ENCODE measurements at regions not wholly inside any gene's neighbourhood (a gene's known extent, or its start where the extent isn't known, plus 50 kb on each side); places are given as distances from the start of the nearest gene placed in this dataset.
A peak's percentile ranks its signal among the peaks of the same experiment; 100 is the strongest.
"Not testable (repeated sequence)": the region's sequence is repeated elsewhere in the genome, so short reads cannot be mapped to it uniquely, and the experiment has no call there.

DNA sequence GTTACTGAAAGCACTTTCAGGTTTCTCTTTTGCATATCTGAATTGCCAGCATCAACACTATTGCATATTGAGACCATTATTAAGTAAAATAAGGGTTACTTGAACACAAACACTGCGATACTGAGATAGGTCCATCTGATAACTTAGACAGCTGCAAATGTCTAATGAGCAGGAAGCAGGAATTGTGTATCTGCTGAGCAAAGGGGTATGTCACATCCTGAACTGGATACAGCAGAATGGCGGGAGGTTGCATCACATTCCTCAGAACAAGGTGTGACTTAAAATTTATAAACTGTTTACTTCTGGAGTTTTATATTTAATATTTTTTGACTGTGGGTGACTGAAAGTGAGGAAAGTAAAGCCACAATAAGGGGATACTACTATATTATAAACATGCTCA is 142.4 kb downstream of the POTEH start:
- H3K4me3 ChIP-seq; H3K4me1 ChIP-seq; H3K9me3 ChIP-seq; H3K36me3 ChIP-seq; ATAC-seq; DNase-seq; H3K27ac ChIP-seq; H3K27me3 ChIP-seq; intact Hi-C loops (cut with DNase I): not testable (repeated sequence)
- 76 to 87% methylated on average over 2 of the region's 2 CpGs for WGBS, 2 donors

GRCh38 chr22:15835729-15836128 is 145.9 kb downstream of the POTEH start:
- intact Hi-C loops (cut with DNase I); DNase-seq; H3K27me3 ChIP-seq; H3K27ac ChIP-seq; H3K36me3 ChIP-seq; H3K4me3 ChIP-seq; H3K9me3 ChIP-seq; H3K4me1 ChIP-seq; ATAC-seq: not testable (repeated sequence)
- WGBS, 2 donors: 50 to 53% methylated on average over 7 of the region's 9 CpGs

- DNase-seq; H3K9me3 ChIP-seq; H3K27ac ChIP-seq; H3K4me1 ChIP-seq; H3K27me3 ChIP-seq; H3K4me3 ChIP-seq; H3K36me3 ChIP-seq; intact Hi-C loops (cut with DNase I): not testable (repeated sequence)
- peak in 4 of 8 donors; percentile 11 to 39 (median 22) for ATAC-seq
- 92 to 100% methylated on average over 1 of the region's 1 CpG for WGBS, 2 donors
Observed at GRCh38 chr22:15849772-15850171, 159.9 kb downstream of the POTEH start.

DNA sequence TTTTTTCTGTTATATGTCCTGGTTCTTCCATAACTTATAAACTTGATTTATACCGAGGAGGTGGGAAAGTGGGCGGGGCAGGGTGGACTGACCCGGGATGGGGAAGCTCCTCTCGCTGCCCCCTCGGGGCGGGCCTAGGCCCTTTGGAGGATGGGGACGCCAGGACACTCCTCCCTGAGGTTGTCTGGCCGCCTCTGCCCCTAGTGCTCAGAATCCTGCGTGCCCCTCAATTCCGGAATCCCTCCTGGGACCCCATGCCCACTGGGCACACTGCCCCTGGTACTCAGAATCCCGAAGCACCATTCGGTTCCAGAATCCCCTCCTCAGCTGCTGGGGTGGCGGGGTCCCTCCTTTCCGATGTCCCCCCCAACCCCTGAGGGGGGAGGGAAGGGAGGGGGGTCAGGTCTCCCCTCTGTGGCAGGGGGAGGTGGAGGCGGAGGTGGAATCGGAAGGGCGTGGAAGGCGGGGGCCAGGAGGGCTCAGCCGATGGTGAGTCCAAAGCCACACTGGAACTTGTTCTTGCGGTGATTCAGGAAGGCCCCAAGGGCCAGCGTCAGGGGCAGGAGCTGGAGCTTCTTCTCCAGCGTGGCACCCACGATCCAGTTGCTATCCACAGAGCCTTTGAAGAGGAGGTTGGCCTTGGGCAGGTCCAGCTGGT is 164.0 kb downstream of the POTEH start:
- peak in 3 of 8 donors; percentile 24 to 50 (median 36) for ATAC-seq
- 79% methylated on average over 8 to 10 of the region's 23 CpGs for WGBS, 2 donors
- not testable (repeated sequence) for DNase-seq

DNA sequence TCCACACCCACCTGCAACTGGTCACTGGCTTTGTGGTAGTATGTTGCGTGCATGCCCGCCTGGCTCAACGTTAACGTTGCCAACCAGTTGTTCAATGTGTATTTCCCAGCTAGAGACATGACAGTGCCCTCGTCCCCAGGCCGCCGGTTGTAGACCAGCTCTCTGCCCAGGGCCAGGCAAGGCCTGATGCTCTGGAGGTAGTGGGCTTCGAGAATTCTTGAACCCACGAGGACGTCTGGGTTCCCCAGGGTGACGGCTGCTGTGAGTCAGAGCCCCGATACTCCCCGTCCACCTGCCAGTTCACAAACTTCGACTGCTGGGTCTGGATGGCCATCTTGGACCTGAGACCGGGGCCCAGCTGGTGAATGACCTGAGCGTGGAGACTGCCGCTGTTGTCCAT is 164.6 kb downstream of the POTEH start:
- intact Hi-C loops (cut with DNase I); H3K4me1 ChIP-seq; H3K4me3 ChIP-seq; H3K36me3 ChIP-seq; H3K27me3 ChIP-seq; H3K9me3 ChIP-seq; H3K27ac ChIP-seq: not testable (repeated sequence)
- 86 to 89% methylated on average over 14 of the region's 17 CpGs for WGBS, 2 donors
- DNase-seq (peak; percentile 2 to 10), ATAC-seq (peak in 2 of 8 donors; percentile 31 to 44)

More for the DNA sequence above, 164.0 kb downstream of the POTEH start:
- H3K4me3 ChIP-seq; H3K9me3 ChIP-seq; H3K4me1 ChIP-seq; H3K36me3 ChIP-seq; intact Hi-C loops (cut with DNase I); H3K27ac ChIP-seq; H3K27me3 ChIP-seq: not testable (repeated sequence)

DNA sequence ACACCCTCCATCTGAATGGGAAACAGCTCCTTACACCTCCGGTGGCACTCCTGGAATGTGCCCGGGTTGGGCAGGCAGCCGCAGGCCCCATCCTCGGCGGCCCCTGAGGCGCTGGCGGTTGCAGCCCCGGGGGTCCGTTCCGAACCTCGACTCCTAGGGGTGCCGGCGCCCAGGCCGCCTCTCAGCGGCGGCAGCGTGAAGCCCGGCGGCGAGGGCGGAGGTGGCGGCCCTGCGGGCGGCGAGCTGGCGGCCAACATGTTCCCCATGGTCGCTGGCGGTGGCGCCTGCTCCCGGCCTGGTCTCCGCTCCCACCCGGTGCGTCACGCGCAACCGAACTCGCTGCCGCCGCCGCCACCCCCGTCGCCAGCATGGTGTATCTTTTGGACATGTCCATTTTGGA is 165.2 kb downstream of the POTEH start:
- H3K4me3 ChIP-seq; H3K27ac ChIP-seq; H3K4me1 ChIP-seq; H3K9me3 ChIP-seq; intact Hi-C loops (cut with DNase I); DNase-seq; ATAC-seq; H3K27me3 ChIP-seq; H3K36me3 ChIP-seq: not testable (repeated sequence)
- 66 to 73% methylated on average over 21 to 22 of the region's 42 CpGs for WGBS, 2 donors

- H3K27ac ChIP-seq; ATAC-seq; intact Hi-C loops (cut with DNase I); H3K4me3 ChIP-seq; H3K27me3 ChIP-seq; H3K4me1 ChIP-seq; DNase-seq; H3K36me3 ChIP-seq; H3K9me3 ChIP-seq: not testable (repeated sequence)
- 69 to 78% methylated on average over 4 to 6 of the region's 11 CpGs for WGBS, 2 donors
Observed at GRCh38 chr22:15880926-15881325, 191.1 kb downstream of the POTEH start.

- H3K27ac ChIP-seq; H3K4me3 ChIP-seq; H3K36me3 ChIP-seq; H3K9me3 ChIP-seq; H3K27me3 ChIP-seq; H3K4me1 ChIP-seq; DNase-seq; ATAC-seq; intact Hi-C loops (cut with DNase I): not testable (repeated sequence)
- WGBS, 2 donors: 60 to 92% methylated on average over 1 of the region's 2 CpGs
Observed at GRCh38 chr22:15904326-15904725, 214.5 kb downstream of the POTEH start.

GRCh38 chr22:15911704-15912103 is 221.9 kb downstream of the POTEH start:
- H3K4me3 ChIP-seq; ATAC-seq; H3K4me1 ChIP-seq; H3K36me3 ChIP-seq; H3K27ac ChIP-seq; DNase-seq; H3K27me3 ChIP-seq; intact Hi-C loops (cut with DNase I); H3K9me3 ChIP-seq: not testable (repeated sequence)
- WGBS, 2 donors: 70 to 83% methylated on average over 1 of the region's 1 CpG

GRCh38 chr22:15919120-15919519 is 229.3 kb downstream of the POTEH start:
- H3K9me3 ChIP-seq; H3K27me3 ChIP-seq; H3K4me1 ChIP-seq; intact Hi-C loops (cut with DNase I); H3K4me3 ChIP-seq; H3K27ac ChIP-seq; DNase-seq; ATAC-seq; H3K36me3 ChIP-seq: not testable (repeated sequence)
- WGBS, 2 donors: 45 to 70% methylated on average over 1 to 2 of the region's 2 CpGs

- ATAC-seq: peak in 1 of 8 donors; percentile 28
- H3K4me1 ChIP-seq; DNase-seq; H3K4me3 ChIP-seq; H3K9me3 ChIP-seq; H3K27ac ChIP-seq; H3K27me3 ChIP-seq; intact Hi-C loops (cut with DNase I); H3K36me3 ChIP-seq: not testable (repeated sequence)
- WGBS, 2 donors: 72 to 85% methylated on average over 4 of the region's 4 CpGs
Observed at GRCh38 chr22:15920941-15921340, 231.1 kb downstream of the POTEH start.

- H3K4me3 ChIP-seq; DNase-seq; H3K4me1 ChIP-seq; H3K9me3 ChIP-seq; H3K36me3 ChIP-seq; H3K27me3 ChIP-seq; H3K27ac ChIP-seq; intact Hi-C loops (cut with DNase I): not testable (repeated sequence)
- ATAC-seq: peak in 2 of 8 donors; percentile 14 to 58
Observed at GRCh38 chr22:15922132-15922531, 232.3 kb downstream of the POTEH start.
